Ishikawa (cell line): ENCODE measurements at regions not wholly inside any gene's neighbourhood (a gene's known extent, or its start where the extent isn't known, plus 50 kb on each side); places are given as distances from the start of the nearest gene placed in this dataset.

Source experiments
- CEBPB ChIP-seq: IDR thresholded peaks from 2 replicates; pipeline ENCODE4 v1.6.1; 2012
- EP300 ChIP-seq: IDR thresholded peaks from 2 replicates; pipeline ENCODE4 v1.6.1; 2012; ENCODE audit warnings: borderline replicate concordance
- FOXM1 ChIP-seq: IDR thresholded peaks from 2 replicates; pipeline ENCODE4 v1.6.1; 2012; ENCODE audit warnings: low read depth, borderline replicate concordance
- RAD21 ChIP-seq: IDR thresholded peaks from 2 replicates; pipeline ENCODE4 v1.6.1; 2012; ENCODE audit warnings: low read depth
- USF1 ChIP-seq: IDR thresholded peaks from 2 replicates; pipeline ENCODE4 v1.6.1; 2012
- YY1 ChIP-seq: IDR thresholded peaks from 2 replicates; pipeline ENCODE4 v1.6.1; 2012; ENCODE audit warnings: low read depth

- TF ChIP-seq USF1, result no peak
- no peak for TF ChIP-seq CEBPB
- TF ChIP-seq EP300, result no peak
- TF ChIP-seq YY1, result no peak
- no peak for TF ChIP-seq RAD21
- TF ChIP-seq FOXM1, result no peak
Observed at GRCh38 chr20:50277460-50278376, 87.1 kb downstream of the CEBPB start.
